SH-SY5Y (cell line): ENCODE measurements at regions not wholly inside any gene's neighbourhood (a gene's known extent, or its start where the extent isn't known, plus 50 kb on each side); places are given as distances from the start of the nearest gene placed in this dataset.

Experiments used
- GATA2 ChIP-seq: IDR thresholded peaks from 2 replicates; pipeline ENCODE4 v1.6.1; 2011; ENCODE audit warnings: mild to moderate bottlenecking, low read depth, low read length
- GATA3 ChIP-seq: IDR thresholded peaks from 2 replicates; pipeline ENCODE4 v1.6.1; 2011; ENCODE audit warnings: low read depth, mild to moderate bottlenecking, low read length, moderate library complexity

DNA sequence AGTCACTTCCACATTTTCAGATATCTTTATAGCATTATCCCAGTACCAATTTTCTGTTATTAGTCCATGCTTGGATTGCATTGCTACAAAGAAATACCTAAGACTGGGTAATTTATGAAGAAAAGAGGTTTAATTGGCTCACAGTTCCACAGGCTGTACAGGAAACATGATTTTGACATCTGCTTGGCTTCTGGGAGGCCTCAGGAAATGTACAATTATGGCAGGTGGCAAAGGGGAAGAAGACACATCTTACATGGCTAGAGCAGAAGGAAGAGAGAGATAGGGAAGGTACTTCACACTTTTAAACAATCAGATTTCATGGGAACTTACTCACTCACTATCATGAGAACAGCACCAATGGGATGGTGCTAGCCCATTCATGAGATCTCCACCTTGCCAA lies 172.3 kb upstream of the GPR149 start:
- TF ChIP-seq GATA3: no peak
- TF ChIP-seq GATA2: no peak

DNA sequence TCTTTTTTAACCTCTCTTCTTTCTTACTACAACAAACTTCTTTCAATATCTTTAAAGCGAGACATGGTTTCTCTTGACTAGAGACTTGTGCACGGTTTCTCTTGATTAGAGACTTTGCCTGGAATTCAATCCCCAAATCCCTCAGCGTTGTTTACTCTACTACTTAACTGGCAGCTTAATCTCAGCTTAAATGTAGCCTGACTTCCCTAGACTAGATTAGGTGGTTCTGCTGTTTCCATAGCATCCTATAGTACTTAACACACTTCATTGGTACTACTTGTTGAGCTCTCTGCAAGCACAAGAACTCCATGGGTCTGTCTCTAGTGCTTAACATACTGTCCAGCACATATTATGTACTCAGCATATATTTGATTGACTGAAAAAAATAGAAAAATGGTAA lies 168.2 kb upstream of the GPR149 start:
- TF ChIP-seq GATA3: no peak
- no peak for TF ChIP-seq GATA2

DNA sequence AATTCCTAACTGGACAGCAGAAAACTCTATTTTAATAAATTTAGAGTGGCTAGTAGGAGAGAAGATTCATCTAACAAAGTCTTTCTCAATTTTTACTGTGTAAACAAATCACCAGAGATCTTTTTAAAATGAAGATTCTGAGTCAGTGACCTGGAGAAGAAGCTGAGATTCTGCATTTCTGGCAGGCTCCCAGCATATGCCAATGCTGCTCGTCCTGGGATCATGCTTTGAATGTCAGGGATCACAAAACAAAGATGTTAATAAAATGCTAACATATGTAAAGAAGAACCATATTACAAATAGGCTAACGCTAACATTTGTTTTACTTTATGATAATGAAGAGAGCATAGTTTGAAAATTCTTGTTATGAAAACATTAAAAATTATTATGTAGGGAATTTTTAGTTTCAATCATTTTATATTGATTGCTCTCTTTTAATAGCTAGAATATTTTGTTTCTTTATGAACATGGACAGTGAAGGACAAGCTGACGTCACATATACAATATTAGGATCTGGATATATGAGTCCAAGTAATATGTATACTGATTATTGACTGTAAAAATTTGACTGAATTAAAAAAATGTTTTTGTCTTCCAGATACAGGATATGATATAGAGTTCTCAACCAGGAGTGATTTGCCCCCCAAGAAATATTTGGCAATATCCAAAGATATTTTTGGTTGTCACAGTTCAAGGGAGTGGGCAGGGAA lies 160.8 kb upstream of the GPR149 start:
- TF ChIP-seq GATA3 (no peak), GATA2 (no peak)

DNA sequence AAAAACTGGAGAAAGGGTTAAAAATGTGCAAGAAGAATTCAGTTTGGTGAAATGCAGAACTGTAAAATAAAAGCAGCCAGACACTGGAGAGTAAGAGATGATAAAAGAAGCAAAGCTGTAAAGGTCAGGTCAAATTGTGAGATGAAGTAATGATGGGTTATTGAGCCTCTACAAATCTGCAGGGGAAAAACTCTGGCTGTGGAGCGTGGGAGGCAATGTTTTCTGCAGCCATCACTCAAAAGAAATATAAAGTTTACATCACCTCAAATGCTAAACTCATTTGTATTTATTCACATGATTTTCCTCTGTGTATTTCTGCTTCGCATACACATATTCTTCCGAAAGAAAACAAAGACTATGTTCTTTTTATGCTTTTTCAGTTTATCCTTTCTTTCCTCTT lies 158.8 kb upstream of the GPR149 start:
- no peak for TF ChIP-seq GATA2

DNA sequence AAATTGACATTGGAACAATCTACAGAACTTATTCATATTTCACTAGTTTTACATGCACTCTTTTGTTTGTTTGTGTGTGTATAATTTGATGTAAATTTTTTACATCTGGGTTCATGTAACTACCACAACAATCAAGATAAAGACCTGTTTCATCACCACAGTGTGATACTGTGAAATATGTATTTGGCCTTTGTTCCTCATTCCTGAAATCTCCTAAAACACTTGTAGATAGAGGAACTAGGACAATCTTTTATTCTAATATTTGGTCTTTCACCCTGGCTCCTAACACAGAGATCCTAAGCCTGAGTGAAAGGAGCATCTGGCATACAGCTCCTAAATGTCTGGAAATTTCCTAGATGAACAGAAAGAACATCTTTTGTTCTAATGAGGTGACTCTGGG lies 155.0 kb upstream of the GPR149 start:
- no peak for TF ChIP-seq GATA2
- TF ChIP-seq GATA3: no peak

DNA sequence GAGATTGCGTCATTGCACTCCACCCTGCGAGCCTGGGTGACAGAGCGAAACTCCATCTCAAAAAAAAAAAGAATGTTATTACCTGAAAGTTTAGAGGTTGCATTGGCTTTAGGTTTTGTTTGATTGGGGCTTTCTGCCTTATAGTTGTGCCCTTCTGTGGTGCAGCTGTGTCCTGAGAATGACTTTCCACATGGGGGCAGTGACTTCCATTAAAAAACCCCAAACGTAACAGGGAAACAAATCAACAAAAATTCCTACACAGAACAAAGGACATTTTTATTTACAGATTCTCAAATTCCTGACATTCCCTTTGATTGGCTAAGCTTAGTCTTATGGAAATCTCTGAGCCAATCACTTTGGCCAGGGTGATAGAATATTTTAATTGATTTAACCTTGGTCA lies 154.1 kb upstream of the GPR149 start:
- TF ChIP-seq GATA2 (no peak), GATA3 (no peak)

DNA sequence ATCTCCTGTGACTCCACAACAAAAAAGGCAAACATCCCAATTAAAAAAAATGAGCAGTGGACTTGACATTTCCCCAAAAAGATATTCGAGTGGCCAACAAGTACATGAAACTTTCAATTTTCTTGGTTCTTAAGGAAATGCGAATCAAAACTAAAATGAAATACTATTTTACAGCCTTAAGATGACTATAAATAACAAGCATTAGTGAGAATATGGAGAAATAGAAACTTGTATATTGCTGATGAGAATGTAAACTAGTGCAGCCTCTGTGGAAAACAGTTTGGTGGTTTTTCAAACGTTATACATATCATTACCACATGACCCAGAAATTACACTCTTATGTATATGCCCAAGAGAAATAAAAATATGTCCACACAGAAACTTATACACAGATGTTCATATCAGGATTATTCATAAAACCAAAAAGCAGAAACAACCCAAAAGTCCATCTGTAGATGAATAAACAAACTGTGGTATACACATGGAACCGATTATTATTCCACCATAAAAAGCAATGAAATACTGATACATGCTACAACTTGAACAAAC lies 153.2 kb upstream of the GPR149 start:
- TF ChIP-seq GATA2: no peak

DNA sequence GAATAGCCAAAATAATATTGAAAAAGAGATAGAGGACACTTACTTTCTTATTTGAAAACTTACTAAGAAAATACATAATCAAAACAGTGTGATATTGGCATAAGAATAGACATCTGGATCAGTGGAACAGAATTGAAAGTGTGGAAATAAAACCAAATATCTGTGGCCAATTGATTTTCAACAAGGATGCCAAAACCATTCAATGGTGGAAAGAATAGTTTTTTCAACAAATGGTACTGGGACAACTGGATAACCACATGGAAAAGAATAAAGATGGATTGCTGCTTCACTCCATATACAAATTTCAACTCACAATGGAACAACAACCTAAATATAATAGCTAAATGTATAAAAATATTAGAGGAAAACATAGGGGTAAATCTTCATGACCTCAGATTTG lies 152.5 kb upstream of the GPR149 start:
- TF ChIP-seq GATA2 (no peak), GATA3 (no peak)

DNA sequence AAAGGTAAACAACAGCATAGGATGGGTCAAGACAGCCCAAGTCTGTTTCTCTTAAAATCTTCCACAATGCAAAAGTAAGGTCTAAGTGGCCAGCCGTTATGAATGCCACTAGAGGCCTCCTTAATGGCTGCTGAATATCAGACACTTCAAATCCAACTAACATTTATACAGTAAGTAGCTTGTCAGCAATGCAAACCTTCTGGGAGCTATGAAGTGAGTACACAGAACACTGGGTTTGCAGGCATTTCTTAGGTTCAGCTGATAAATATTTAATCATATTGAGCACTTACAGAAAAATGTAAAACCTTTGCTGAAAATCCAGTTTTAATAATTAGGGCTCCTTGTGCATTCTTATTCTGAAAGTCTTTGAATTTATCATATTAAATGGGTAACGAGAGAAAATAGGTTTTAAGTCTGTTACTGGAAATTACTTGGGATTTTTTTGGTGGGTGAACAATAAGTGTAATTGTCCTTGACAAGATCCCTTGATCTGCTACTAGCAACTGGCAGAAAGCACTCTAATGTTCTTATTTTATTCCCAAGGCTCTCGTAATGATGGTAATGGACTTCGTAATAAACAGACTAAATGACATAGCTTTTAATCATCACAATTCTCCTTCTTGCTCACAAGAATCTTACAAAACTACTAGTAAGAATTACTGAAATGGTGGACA lies 141.7 kb upstream of the GPR149 start:
- TF ChIP-seq GATA3: no peak
- TF ChIP-seq GATA2: no peak

DNA sequence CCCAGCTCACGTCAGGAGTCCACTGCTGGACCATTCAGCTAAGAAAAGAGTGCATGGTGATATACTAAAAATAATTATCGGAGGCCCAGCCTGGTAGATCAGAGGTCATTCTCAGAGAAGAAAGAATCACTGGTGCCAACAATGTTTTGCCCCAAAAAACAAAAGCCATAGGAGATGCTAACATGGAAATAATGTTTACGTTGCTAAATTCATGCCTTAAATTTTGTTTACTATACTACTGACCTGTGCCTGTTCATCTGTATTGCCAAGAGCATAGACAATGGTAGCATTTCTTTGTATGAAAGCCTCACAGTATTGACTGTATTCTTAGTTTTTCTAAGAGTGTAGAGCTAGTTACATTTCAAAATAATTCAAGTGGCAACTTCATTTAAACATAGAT lies 138.1 kb upstream of the GPR149 start:
- no peak for TF ChIP-seq GATA2
- no peak for TF ChIP-seq GATA3

DNA sequence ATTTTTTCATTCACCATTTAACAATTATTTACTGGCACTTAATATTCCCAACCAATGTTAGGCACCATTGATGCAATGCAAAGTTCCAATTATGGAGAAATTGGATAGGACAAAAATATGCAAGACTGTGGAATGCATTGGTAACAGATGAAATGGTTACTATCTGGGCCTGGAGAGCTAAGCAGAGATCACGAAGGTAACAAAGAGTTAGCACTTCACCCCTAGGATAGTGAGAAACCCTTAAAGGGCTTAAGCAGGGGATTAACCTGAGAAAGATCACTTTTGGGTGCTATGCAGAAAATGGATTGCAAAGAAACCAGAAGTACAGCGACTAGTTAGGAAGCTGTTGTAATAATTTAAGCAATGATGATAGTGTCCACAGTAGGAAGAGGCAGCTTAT lies 129.6 kb upstream of the GPR149 start:
- no peak for TF ChIP-seq GATA2
- no peak for TF ChIP-seq GATA3

DNA sequence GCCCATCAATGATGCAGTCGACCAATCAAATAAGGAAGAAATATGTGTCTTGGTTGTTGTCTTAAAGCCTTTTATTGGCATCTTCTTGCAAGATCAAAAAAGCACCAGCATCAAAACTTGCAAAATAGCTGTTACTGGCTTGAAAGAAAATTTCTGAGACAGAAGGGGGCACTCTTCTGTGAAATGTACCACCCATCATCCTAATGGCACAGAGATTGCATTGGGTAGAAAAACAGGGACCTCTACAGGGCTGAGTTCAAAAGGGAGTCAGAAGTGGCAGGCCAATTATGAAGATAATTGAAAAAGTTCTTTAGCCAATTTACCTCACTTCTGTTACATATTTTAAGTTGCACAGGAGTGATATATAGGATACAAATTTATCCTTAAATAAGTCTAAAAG lies 122.3 kb upstream of the GPR149 start:
- TF ChIP-seq GATA2 (no peak), GATA3 (no peak)

DNA sequence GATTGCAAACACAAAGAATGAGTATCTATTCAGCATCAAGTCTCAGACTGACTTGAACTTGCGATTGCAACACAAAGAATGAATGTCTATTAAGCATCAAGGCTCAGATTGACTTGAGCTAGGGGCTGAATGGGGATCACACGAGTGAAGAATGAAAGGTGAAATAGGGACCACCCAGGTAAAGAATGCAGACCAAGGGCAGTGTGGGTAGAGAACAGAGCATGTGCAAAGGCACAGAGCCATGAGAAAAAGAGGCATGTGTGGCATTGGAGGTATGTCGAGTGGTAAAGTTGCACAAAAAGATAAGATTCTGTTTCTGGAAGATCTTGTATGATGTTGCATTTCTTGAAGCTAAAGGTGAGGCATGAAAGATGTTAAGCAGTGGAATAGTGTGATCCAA lies 119.4 kb upstream of the GPR149 start:
- TF ChIP-seq GATA3 (no peak), GATA2 (no peak)

DNA sequence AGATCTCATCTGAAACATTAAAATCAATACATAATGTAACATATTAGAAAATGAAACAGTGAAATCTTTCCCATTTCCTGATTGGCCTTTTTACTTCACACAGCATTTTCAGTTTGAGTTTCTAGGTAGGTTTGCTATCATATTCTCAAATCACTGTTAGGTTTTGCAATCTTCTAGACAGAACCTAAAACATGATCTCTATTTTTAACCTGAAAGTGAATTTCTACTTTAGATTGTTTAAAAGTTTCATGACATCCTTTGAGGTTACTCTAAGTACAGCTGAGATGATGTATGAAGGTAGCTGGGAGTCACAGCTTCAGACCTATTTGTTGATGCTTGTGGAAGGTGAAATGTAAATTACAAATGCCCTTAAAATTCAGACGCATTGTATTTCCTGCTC lies 118.4 kb upstream of the GPR149 start:
- no peak for TF ChIP-seq GATA2
- TF ChIP-seq GATA3: no peak

DNA sequence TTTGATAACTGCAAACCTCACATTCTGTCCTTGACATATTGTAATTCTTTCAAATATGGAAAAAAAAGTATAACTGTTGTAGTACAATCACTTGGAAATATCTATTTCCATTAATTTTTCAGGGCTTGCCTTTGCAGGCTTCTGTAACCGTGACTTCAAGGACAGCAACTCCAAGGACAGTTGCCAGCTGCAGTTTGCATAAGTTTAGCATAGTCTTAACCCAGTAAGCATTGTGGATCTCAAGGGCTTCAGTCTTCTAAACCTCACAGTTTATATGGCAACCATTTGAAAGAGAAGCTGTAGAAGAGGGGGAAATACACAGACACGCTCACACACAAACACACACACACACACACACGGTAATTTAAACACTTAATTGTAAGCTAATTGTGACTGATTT lies 112.8 kb upstream of the GPR149 start:
- TF ChIP-seq GATA2: no peak
- no peak for TF ChIP-seq GATA3

DNA sequence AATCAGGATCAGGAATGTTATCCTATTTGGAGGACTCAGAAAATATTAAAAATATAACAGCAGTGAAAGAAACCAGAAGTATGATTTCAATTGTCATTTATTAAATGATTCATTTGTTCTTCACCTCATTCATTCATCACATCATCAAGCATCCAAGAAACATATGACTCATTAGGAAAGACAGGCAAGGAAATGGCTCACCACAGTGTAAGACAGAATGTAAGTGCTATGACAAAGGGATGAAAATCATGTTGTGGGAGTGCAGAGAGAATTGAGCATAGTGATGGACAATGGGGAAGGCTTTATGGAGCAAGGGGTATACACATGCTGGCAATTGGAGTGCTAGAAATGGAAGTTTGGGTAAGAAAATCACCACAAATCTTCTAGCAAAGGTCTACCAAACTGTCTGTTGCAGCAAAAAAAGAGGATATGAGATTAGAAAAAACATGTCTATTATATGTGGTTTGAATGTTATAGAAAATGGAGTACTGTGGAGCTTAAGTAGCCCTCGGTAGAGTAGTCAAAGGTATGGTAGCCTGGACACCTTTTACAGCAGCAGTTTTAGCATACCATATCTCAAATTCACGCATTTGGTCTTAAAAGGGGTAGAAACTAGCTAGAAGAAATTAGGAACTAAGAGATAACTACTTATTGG lies 111.1 kb upstream of the GPR149 start:
- TF ChIP-seq GATA3 (no peak), GATA2 (no peak)
